Hepatic stellate cell (primary cell): ENCODE measurements at regions not wholly inside any gene's neighbourhood (a gene's known extent, or its start where the extent isn't known, plus 50 kb on each side); places are given as distances from the start of the nearest gene placed in this dataset.

Experiments
- DNase-seq: peaks from one replicate; pipeline ENCODE4 v3.0.0; 2011; ENCODE audit warnings: low spot score

- no peak for DNase-seq
Measured at GRCh38 chr5:50964746-50965653, 298.6 kb downstream of the PARP8 start.

GRCh38 chr5:50965654-50966375 is 299.4 kb downstream of the PARP8 start:
- no peak for DNase-seq

DNA sequence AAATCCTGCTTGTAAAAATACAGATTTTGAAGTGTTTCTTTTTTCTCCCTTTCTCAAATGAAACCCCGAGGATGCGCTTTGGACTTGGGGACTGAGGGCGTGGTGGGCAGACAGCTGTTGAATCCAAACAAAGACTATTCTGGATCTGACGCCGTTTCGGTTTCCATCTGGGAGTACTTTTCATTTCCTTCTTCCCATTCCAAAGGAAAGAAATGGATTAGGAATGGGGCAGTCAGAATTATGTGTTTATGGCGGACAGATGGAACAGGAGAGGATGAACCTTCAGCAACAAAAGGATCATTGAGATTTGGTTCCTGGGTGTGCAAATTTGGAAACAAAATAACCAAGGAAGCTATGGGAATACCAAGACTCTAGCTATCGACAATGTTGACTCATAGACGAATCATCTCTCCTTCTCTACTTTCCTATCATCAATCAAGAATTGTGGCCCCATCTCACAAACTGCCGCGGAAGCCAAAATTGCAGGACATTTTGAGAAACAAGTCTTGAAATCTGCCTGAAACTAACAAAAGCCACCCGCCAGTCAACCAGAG is 300.6 kb downstream of the PARP8 start:
- DNase-seq: no peak

GRCh38 chr5:50967563-50968355 is 301.3 kb downstream of the PARP8 start:
- DNase-seq: no peak

GRCh38 chr5:50968356-50969149 is 302.1 kb downstream of the PARP8 start:
- no peak for DNase-seq

GRCh38 chr5:50969151-50970031 is 303.0 kb downstream of the PARP8 start:
- DNase-seq: no peak

DNA sequence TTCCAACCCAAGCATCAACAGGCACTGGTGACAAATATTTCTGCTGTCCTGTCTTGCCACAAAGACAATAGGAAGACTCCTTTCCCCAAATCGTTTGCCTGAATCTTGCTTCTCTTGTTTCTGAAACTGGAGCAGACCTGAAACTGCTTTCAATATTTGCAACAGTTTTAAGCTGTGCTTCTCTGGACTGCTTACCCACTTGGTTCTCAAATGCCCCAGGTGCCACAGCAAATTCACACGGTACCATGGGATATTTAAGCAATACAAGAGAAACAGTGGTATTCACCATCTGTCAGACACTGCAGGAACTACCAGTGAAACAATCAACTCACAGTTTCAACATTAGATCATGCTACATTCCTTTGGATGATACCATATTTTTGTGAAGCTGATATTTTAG is 309.4 kb downstream of the PARP8 start:
- no peak for DNase-seq

DNA sequence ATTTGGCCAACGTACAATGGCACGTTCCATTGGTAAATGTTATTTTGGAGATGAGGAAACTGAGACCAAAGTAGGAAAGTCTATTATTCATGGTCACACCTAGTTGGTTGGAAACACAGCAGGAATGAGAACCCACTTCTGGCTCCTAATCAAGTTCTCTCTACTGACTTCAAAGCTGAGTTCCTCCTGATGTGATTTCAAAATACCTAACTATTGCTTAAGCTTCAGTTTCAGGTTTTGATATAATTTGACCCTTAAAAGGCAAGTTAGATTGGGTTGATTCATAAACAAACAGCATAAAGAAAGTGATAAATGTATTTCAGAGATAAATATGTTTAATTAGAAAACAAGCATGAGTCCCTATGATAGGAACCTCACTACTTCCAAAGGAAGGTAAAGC is 312.5 kb downstream of the PARP8 start:
- no peak for DNase-seq

DNA sequence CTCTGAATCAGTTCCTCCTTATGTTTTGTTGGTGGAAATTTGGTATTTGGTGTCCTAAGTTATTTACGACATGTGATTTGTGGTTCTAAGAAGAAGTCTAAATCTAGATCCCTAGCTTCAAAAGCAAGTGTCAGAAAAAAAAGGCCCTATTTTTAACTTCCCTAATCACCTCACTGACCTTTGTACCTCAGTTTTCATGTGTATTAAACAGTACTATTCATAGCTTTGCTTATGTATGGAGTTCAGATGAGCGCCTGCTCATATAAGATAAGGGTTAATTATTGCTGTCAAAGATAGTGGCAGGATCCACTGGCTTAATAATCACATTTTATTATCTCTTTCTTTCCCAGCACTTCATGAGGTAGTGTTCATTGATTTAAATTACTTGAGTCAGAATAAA is 318.2 kb downstream of the PARP8 start:
- DNase-seq: no peak

- no peak for DNase-seq
Measured at GRCh38 chr5:50990296-50990924, 324.0 kb downstream of the PARP8 start.

DNA sequence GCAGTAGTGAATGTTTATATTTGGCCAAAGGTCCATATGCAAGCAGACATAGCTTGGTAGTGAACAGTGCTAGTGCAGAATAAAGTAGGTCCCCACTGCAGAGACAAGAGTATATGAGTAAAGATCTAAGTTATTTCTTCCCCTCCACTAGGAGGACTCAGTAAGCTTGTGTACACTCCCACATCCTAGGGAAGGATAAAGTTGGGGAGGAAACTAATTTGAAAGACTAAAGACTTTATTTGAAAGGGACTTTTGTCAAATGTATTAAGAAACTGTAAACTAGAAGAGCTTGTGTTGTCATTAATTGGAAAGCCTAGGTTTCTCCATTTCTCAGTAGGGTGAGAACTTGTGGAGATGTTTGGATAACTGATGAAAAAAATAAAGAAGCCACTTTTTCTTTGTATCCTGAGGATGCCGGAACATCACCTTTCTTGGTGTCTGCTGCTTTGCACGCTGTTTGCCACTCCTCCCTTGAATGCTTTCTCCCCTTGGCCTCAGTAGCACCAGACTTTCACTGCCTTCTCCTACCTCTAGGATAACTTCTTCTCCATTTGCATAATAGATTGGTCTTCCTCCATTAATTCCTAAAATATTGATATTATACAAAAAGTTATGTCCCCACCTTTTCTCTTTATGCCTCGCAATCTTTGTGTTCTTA is 329.0 kb downstream of the PARP8 start:
- no peak for DNase-seq

GRCh38 chr5:51001227-51001923 is 334.9 kb downstream of the PARP8 start:
- DNase-seq: no peak

- DNase-seq: no peak
Measured at GRCh38 chr5:51002368-51002767, 335.9 kb downstream of the PARP8 start.

- DNase-seq: no peak
Measured at GRCh38 chr5:51013036-51013435, 346.6 kb downstream of the PARP8 start.

GRCh38 chr5:51018423-51018822 is 352.0 kb downstream of the PARP8 start:
- DNase-seq: no peak

DNA sequence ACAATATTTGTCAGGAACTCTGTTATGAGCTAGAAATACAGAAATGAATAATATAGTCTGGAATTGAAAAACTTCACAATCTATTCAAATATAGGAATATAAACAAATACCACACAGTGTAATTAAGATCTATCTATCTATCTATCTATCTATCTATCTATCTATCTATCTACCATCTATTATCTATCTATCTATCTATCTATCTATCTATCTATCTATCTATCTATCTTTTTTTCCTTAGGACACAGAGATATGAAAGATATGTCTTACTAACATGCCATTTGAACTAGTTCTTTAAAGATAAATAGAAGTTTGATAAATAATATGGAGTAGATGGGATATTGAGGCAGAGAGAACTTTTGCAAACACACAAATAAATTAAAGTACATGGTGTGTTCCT is 357.8 kb downstream of the PARP8 start:
- DNase-seq: no peak

DNA sequence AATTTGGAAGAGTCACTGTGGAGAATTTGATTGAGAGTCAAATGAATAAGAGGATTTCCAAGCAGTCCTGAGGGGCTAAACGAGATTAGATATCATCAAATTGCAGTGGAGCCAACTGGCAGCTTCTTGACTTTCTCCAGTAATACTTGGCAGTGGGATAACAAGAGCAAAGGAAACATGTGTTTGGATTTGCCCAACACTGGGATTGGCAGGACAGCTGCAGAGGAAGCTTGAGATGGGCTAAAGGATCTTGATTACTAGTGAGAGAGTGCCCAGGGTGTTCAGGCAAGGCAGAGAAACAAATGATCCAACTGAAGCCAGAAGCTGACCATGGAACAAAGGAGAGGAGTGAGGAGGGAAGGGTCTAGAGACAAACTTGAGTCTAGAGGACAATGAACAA is 356.0 kb upstream of the ISL1 start:
- DNase-seq: no peak

DNA sequence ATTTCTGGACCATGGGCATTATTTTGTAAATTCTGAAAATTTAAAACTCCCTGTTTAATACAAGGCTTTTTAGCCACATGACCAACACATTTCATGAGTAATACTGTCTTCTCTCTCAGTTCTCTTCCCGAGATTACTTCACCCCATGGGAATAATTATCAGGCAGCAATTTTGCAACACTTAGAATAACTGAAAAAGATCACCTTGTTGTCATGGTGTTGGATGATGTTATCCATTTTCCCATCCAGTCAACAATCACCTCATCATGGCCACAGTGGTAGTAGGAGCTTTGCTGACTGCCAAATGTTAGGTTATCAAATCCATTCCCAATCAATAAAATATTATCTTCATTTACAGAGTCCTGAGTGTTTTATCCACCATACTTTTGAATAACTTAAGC is 354.9 kb upstream of the ISL1 start:
- no peak for DNase-seq

DNA sequence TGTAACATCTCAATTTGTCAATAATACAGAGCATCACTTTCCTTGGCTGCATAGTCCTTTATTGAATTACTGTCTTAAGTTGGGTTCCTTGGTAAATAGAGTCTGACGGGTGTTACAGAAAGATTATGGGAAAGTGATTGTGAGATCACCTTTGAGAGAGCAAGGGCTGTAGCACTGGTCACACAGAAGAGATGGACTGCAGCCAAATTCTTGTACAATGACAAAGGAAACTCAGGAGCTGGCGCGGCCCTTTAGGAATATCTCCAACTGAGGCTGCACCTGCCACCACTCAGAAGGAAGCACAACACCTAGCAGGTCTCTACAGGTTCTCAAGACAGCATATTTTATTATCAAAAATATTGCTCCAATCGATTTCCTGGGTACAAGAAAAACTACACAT is 350.0 kb upstream of the ISL1 start:
- no peak for DNase-seq
